Body of pancreas (tissue), 4 donors: ENCODE measurements at regions not wholly inside any gene's neighbourhood (a gene's known extent, or its start where the extent isn't known, plus 50 kb on each side); places are given as distances from the start of the nearest gene placed in this dataset.

Source experiments
- POLR2A ChIP-seq, 3 donors: fragments of 450-650 bp; IDR thresholded peaks; one replicate each; pipeline ENCODE4 v1.6.1; 2016; ENCODE audit warnings: antibody characterized with exemption in 3 of 3, mild to moderate bottlenecking in 2 of 3
- TF ChIP-seq, protein P1 (sequence below), 7 experiments: fragments of 450-650 bp in 4 of 7; fragments of 200-600 bp in 3 of 7; sonication (generic) in 3 of 7; IDR thresholded peaks; one replicate each; pipeline ENCODE4 v1.5.1; 2016 to 2019; ENCODE audit warnings: antibody characterized with exemption in 7 of 7

DNA sequence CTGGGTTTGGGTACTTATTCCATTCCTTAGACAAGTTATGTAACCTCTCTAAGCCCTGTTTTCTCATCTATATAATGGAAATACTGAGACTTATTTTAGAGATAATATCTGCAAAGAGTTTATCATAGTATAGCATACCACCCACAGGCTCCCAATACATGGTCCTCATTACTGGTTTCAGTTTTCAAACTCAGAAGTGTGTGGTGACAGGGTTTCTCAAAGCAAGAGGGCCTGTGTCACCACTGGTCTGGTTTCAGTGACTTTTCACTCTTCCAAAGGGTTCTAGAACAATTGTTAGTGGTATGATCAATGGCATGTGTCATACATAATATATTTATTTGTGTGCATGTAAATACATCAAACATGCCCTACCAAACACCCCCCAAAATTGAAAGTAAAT lies 89.2 kb upstream of the BMPER start:
- TF ChIP-seq, protein P1, sequence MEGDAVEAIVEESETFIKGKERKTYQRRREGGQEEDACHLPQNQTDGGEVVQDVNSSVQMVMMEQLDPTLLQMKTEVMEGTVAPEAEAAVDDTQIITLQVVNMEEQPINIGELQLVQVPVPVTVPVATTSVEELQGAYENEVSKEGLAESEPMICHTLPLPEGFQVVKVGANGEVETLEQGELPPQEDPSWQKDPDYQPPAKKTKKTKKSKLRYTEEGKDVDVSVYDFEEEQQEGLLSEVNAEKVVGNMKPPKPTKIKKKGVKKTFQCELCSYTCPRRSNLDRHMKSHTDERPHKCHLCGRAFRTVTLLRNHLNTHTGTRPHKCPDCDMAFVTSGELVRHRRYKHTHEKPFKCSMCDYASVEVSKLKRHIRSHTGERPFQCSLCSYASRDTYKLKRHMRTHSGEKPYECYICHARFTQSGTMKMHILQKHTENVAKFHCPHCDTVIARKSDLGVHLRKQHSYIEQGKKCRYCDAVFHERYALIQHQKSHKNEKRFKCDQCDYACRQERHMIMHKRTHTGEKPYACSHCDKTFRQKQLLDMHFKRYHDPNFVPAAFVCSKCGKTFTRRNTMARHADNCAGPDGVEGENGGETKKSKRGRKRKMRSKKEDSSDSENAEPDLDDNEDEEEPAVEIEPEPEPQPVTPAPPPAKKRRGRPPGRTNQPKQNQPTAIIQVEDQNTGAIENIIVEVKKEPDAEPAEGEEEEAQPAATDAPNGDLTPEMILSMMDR (IDR thresholded peaks at IDR 0.05), result no peak
- TF ChIP-seq POLR2A (IDR thresholded peaks at IDR 0.05), result no peak
